GM12865 (cell line): ENCODE measurements at regions not wholly inside any gene's neighbourhood (a gene's known extent, or its start where the extent isn't known, plus 50 kb on each side); places are given as distances from the start of the nearest gene placed in this dataset.

Experiments used
- DNase-seq: peaks from one replicate; pipeline ENCODE4 v3.0.0; 2010; ENCODE audit warnings: low read depth
- H3K4me3 ChIP-seq: 2 replicates; pipeline ENCODE4 v1.5.1; 2011; ENCODE audit warnings: mild to moderate bottlenecking, low read depth, low read length, control low read depth
- CTCF ChIP-seq: IDR thresholded peaks from 2 replicates; pipeline ENCODE4 v1.5.1; 2011; ENCODE audit warnings: low read length, control low read depth, low read depth, inconsistent platforms; ENCODE audit not compliant: insufficient read depth; ENCODE audit errors: missing control alignments

GRCh38 chr5:142426129-142427014, 101.6 kb upstream of the SPRY4 start:
- DNase-seq: no peak
- no peak overlapping the region for H3K4me3 ChIP-seq
- TF ChIP-seq CTCF: no peak

- H3K4me3 ChIP-seq: no peak overlapping the region
- no peak for DNase-seq
- TF ChIP-seq CTCF: no peak
These were observed 100.7 kb upstream of the SPRY4 start for GRCh38 chr5:142425286-142426065.

GRCh38 chr5:142422429-142422828, 97.6 kb upstream of the SPRY4 start:
- DNase-seq: no peak
- H3K4me3 ChIP-seq: no peak overlapping the region
- no peak for TF ChIP-seq CTCF

- no peak overlapping the region for H3K4me3 ChIP-seq
- no peak for TF ChIP-seq CTCF
- DNase-seq: peak; percentile 6
These were observed 97.0 kb upstream of the SPRY4 start for GRCh38 chr5:142421621-142422397.

GRCh38 chr5:142421228-142421617, 96.4 kb upstream of the SPRY4 start:
- no peak for DNase-seq
- no peak for TF ChIP-seq CTCF
- H3K4me3 ChIP-seq: no peak overlapping the region

- no peak for DNase-seq
- H3K4me3 ChIP-seq: no peak overlapping the region
- TF ChIP-seq CTCF: no peak
These were observed 95.9 kb upstream of the SPRY4 start for GRCh38 chr5:142420561-142421227.
